HFF-Myc (cell line): ENCODE measurements at regions not wholly inside any gene's neighbourhood (a gene's known extent, or its start where the extent isn't known, plus 50 kb on each side); places are given as distances from the start of the nearest gene placed in this dataset.

Source experiments
- DNase-seq: peaks from one replicate; pipeline ENCODE4 v3.0.0-alpha.2; 2011; ENCODE audit warnings: low read depth; ENCODE audit errors: extremely low read depth
- H3K4me3 ChIP-seq: replicated peaks from 2 replicates; pipeline ENCODE4 v1.5.1; 2011; ENCODE audit warnings: low read depth, mild to moderate bottlenecking, control low read depth, low read length
- TF ChIP-seq, protein P1 (sequence below): IDR thresholded peaks from 2 replicates; pipeline ENCODE4 v1.5.1; 2012; ENCODE audit warnings: mild to moderate bottlenecking, low read depth, low read length, control low read depth; ENCODE audit errors: missing control alignments

DNA sequence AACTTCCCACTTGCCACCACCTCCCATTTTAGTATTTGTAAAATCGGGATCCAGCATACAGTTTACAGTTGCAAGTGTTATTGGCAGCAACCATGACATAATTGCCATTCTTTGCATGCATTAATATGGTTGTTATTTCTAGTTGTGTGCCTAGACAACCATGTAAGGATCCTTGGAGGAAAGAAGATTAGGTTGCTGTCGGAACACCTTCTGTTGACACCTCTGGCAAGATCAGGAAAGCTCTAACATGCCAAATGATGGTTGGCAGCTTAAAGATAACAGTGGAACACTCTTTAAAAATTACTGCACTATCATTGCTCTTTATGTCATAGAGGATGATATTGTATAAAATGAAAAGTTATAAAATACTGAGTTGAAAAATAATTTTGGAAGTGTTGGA, 313.5 kb upstream of the RARB start:
- DNase-seq, result no peak
- no peak overlapping the region for H3K4me3 ChIP-seq
- TF ChIP-seq, protein P1, sequence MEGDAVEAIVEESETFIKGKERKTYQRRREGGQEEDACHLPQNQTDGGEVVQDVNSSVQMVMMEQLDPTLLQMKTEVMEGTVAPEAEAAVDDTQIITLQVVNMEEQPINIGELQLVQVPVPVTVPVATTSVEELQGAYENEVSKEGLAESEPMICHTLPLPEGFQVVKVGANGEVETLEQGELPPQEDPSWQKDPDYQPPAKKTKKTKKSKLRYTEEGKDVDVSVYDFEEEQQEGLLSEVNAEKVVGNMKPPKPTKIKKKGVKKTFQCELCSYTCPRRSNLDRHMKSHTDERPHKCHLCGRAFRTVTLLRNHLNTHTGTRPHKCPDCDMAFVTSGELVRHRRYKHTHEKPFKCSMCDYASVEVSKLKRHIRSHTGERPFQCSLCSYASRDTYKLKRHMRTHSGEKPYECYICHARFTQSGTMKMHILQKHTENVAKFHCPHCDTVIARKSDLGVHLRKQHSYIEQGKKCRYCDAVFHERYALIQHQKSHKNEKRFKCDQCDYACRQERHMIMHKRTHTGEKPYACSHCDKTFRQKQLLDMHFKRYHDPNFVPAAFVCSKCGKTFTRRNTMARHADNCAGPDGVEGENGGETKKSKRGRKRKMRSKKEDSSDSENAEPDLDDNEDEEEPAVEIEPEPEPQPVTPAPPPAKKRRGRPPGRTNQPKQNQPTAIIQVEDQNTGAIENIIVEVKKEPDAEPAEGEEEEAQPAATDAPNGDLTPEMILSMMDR, result no peak

DNA sequence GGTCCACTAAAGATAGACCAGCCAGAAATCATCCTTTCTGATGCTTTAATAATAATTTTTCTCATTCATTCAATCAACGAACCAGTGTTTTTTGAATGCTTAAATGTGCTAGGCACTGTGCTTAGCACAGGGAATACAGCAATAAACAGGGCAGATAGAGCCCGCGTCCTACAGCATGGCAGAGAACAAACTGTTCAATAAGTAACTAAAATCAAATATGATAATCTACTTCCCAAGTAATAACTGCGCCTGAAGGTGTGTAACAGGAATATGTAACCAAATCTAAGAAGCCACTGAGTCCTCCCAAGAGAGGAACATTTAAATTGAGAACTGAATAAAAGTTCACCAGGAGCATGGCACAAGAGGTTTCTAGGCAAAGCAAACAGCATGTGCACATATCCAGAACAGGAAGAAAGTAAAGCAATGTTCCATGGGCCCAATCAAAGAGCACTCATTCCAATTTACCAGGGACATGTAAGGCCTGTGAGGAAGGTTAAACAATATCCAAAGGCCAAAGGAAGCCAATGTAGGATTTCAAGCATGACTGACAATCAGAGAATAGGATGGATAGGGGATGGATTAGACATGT, 311.0 kb upstream of the RARB start:
- TF ChIP-seq, protein P1, result no peak

DNA sequence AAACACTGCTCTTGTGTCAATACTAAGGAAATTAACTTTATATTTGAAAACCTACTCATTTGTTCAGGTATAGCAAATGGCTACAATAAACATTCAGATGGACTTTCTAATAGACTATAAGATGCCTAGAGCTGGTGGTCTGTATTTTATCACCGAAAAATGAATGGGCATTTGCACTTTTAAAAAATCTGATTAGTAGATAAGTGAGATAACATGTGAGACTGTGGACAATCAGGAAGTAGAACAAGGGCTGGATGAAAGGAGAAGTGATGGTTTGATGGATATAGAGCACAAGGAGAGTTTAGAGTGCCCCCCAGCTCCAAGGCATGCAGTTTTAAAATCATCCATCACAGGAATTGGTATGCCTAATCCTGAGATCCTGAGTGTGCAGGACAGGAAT, 308.4 kb upstream of the RARB start:
- TF ChIP-seq, protein P1, result no peak
- no peak overlapping the region for H3K4me3 ChIP-seq
- no peak for DNase-seq

More for the DNA sequence above, 311.0 kb upstream of the RARB start:
- no peak for DNase-seq
- H3K4me3 ChIP-seq, result no peak overlapping the region

DNA sequence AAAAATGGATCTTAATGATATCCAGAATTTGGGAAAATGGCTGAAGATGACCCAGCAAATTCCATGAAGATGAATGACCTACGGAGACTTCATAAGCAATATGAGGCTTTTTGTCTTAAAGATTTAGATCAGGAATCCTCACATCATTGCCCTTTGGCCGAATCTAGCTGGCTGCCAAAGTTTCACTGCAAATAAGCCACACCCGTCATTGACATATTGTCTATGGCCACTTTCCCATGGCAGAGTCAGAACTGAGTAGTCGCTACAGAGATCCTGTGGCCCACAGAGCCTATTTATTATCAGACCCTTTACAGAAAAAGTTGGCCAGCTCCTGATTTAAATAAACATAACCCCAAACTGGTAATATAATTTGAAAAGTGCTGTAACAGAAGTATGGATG, 307.4 kb upstream of the RARB start:
- no peak overlapping the region for H3K4me3 ChIP-seq
- no peak for DNase-seq
- TF ChIP-seq, protein P1, result no peak

DNA sequence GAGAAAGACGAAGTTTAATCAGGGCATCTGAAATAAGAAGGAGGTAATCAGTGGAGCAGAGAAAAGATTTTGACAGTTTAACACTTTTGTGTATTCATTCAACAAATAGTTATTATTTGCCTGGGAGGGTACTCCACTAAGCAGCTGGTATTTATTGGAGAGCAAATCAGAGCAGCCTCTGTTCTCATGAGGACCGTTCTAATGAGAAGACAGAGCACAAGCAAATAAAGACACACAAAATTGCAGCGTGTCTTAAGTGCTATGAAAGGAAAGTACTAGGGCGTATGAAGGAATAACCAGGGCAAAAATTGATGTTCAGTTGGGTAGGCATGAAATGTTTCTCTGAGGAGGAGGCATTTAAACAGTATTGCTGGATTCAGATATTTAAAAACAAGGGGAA, 302.9 kb upstream of the RARB start:
- DNase-seq, result no peak
- H3K4me3 ChIP-seq, result no peak overlapping the region
- TF ChIP-seq, protein P1, result no peak

DNA sequence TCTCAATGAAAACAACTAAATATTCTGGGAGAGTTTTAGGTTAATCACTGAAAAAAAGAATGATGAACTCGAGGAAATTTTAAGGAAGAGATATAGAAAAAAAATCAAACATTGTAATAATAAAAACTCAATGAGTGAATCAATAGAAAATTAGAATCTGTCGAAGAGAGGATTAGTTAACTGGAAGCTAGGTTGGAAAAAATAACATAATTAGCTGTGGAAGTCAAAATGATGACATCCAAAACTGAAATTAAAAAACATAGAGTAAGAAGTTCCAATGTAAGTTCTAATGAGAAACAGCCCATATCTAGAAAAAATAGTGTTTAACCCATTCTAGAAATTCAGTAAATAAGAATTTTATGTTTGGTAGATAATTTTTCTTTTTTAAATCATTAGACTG, 299.3 kb upstream of the RARB start:
- no peak overlapping the region for H3K4me3 ChIP-seq
- no peak for DNase-seq
- TF ChIP-seq, protein P1, result no peak
